Mesenteric fat pad (tissue), 1 donor: ENCODE measurements at regions not wholly inside any gene's neighbourhood (a gene's known extent, or its start where the extent isn't known, plus 50 kb on each side); places are given as distances from the start of the nearest gene placed in this dataset.
"Not testable (repeated sequence)": the region's sequence is repeated elsewhere in the genome, so short reads cannot be mapped to it uniquely, and the experiment has no call there.

ENCODE experiments used
- DNase-seq: peaks from one replicate; pipeline ENCODE4 v3.0.0-alpha.2; 2020; ENCODE audit warnings: low spot score
- donor health status: DM: yes; HTN: yes; CAD: no.

DNA sequence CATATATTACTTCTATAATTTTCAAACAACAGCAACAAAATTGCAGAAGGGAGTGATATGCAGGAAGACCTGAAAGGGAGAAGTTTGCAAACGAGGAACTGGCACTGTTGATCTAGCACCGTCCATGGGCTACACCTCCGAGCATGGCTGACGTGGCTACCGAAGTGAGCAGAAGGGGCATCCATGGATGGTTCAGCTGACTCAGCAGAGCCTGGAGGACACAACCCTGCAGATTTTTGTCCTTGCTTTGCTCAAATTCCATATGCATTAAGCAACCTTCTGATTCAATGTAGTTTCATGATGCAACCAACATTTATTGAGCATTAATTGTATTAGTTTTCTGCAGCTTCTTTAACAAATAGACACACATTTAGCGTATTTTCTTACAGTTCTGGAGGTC is 191.2 kb downstream of the C1orf94 start:
- no peak for DNase-seq

DNA sequence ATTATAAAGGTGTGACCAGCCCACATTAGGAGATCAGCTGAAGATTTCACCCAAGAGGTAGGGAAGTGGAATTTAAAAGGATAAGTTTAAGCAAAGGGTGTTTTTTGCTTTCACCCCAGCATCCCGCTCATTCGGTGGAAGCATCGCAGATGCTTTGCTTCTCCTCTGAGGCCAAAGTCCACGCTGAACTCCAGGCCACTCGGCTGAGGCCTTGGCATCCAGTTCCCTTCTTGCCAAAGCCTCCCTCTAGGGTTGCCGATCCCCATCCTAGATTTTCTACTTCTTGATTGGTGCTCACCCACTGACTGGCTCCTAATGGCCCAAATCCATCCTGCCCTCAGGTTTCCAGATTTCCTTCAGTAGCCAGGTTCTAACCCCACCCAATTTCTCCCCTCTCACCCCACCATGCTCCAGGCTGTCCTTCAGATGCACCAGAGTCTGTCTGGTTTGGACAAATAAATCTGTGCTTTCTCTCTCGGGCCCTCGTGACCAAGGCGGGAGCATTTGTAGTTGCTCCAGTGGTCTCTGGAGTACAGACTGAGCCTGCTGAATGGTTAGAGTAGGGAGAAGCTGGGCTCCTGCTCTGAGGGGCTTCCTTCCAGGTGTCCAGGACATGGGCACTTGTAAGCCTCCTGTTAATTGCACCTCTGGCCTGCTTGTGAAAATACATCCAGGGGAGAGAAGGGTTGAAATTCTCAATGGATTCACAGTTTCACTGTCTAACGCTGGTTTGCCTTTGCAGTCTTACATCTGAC is 193.2 kb downstream of the C1orf94 start:
- no peak for DNase-seq

DNA sequence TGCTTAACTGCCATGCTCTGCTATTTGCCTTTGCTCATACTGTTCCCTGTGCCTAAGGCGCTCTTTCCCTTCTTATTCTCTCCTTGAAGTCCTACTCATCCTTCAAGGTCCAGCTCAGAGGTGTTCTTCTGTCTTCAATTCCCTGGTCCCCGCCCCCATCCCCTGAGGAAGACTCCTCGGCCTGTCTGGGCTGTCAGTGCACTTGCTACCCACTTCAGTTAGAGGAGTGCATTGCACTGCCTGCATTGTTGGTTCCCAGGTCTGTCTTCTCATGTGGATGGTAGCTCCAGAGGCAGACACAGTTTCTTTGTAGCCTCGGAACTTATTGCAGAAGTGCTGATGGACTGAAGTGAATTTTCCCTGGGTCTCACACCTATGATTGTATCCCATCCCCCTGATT is 194.0 kb downstream of the C1orf94 start:
- DNase-seq, result no peak

DNA sequence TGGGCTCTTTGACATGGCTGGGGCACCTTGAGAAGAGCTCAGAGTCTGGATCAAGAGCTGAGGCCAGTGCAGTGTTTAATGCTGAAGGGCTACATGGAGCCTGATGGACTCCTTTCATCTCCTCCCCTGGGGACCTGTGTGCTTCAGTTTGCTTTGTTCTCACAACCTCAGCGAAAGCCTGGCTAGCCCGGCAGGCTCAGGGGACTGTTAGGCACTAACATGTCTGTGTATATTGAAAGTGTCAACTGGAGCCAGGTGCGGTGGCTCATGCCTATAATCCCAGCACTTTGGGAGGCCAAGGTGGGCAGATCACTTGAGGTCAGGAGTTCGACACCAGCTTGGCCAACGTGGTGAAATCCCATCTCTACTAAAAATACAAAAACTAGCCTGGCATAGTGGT is 194.5 kb downstream of the C1orf94 start:
- not testable (repeated sequence) for DNase-seq

DNA sequence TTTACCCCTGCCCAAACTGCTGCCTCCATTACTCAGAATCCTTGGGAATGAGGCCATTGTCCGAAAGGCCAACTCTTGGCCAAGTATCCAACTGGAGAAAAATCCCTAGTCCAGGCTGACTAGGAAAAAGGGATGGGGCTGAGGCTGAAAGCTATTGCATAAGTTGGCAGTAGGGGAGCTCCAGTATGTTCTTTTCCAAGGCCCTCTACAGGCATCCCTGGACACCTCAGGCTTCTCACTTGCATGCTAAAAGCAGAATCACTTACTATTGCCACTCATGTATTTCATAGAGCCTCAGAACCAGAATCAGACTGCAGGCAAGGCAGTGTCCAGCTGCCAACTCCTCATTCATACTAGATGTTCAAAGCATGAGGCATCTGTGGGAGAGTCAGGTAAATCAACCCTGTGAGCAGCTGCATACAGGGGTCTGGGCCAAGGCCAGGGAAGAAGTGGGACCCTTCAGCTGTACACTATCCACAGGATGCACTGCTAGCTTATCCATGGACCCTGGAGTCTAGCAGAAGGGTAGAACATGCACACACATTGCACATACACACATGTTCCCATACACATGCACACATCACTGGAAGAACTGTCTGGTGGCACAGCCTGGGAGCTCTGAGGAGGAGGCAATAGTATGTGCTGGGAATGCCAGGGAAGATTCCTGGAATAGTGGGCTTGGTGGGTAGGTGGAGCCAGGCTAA is 195.3 kb downstream of the C1orf94 start:
- DNase-seq, result no peak

DNA sequence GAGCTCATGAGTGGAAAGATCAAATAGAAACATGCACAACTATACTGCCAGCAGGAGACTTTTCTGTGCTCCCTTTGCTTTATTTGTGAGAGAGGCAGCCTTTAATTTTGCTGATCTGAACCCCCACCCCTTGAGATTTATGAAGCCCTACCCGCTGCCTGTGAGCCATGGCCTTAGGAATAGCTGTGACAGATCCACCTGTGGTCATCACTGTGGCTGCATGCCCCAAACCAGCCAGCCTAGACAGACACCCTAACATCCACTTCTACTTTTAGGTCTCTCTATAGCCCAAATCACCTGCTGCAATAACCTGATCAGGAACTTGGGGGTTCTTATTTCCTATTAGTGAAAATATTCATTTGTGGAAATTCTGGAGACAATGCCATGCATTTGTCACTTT is 196.2 kb downstream of the C1orf94 start:
- DNase-seq, result no peak

DNA sequence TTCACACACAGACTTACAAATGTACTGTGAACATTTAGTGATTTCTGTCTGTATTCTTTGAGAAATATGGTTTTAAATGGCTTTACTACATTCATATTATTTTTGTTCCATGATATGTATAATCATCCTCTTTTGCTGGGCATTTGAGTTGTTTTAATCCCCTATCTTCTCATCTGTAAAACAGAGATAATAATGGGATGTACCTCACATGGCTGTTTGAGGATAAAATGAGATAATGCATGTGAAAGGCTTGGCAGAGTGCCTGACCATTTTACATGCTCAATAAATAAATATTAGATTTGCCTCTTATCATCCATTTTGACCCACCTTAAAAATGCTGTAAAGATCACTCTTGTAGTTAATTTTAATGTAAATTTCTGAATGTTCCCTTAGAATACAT is 197.2 kb downstream of the C1orf94 start:
- DNase-seq, result no peak

DNA sequence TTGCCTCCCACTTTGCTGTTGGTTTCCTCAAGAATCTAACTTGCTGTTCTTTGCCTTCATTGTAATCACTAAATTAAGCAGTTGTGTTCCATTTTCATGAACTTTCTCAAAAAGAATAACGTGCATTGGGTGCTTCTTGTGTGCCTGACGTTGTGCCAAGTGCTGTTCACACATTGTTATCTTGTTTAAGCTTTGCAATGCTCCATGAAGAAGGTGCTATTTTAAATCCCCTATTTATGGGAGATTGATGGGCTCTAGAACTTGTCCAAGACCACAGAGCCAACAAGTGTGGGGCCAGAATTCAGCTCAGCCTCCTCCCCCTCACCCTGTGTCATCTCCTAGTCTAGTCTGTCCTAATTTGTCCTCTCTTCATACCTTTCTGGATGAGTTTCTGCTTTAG is 199.8 kb downstream of the C1orf94 start:
- DNase-seq, result no peak

DNA sequence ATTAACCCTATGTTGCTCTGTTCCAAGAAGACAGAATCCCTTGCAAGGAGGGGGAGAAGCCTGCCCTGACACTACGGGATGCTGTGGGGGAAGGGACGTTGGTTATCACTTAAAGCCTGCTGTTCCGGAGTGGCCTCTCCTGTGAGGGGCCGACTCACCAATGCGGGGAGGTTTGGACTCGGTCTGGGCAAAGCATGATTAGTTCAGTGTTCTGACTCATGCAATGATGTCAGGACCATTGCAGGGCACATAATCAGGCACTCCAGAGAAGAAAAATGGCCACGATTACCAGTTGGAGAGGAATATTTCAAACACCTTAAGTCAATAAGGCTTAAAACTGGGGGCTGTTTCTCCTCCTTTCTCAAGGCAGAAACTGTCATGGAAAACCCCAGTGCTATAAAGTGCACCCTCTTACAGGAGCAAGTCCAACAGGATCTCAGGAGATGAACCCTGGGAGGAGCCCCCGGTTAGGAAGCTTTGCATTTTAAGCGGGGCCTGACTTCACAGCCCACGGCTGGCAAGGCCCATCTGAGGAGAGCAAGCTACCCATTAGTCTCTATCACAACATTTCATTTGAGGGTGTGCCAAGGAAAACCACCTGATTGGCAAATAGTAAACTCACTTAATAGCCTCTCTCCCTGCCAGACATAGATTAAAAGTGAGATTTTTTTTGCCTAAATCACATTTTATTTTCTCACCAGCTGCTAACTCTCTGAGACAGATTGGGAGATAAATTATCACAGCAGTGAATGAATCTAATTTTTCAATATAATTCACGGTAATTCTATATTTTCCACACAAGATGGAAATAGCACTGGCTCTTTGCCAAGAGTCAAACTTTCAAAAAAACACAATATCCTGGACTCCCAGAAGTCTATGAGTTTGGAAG is 202.5 kb downstream of the C1orf94 start:
- DNase-seq, result no peak

DNA sequence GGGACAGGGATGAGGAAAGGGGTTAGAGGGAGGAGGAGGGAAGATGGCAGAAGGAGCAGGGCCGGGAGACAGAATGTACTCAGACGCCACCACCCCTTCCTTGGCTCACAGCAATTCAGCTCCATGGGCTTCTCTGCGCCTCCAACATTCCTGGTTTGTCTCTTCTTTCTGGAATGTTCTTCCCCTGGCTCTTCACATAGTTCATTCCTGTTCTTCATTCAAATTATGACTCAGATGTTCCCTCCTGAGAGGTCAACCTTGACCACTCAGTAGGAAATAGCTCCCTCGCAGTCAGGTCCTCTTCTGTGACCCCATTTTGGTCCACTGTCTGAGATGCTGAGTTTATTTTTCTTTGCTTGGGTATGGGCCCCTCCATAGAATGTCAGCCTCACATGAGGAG is 203.2 kb downstream of the C1orf94 start:
- no peak for DNase-seq

DNA sequence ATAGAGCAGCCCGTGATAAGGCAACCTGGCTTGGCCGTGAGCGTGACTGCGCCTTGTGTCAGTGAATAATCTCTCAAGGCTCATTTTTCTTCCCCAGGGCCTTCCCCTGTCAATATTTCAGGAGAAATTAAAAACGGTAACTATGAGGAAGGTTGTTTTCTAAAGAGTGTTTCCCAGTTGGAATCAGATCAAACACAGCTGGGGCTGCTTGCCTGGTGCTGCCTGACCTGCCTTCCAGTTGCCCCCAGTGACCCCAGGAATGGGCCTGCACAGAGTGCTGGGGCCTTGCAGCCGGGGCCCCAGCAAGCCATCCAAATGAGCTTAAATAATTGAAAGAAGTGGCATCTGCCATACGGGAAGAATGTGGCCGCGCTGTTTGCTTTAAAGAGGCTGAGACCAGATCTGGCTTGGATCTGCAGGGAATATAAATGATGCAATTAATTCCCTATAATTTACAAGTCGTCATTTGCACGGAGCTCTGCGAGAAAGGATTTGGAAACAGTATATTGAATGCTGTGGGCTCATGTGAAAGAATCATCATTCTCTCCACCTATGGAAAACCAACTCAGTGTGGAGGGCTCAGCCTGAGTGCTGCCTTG is 203.9 kb downstream of the C1orf94 start:
- no peak for DNase-seq

DNA sequence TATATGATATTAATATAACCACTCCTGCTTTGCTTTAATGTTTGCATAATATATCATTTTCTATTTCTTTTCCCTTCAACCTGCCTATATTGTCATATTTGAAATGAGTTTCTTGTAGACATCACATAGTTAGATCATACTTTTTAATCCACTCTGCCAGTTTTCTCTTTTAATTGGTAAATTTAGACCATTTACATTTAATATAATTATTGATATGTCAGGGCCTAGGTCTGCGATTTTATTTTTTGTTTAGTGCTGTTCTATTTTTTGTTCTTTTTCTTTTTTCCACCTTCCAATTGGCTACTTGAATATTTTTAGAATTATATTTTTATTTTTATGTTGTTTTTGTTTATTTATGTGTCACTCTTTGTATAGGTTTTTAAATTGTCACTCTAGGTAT is 213.3 kb downstream of the C1orf94 start:
- DNase-seq, result no peak

DNA sequence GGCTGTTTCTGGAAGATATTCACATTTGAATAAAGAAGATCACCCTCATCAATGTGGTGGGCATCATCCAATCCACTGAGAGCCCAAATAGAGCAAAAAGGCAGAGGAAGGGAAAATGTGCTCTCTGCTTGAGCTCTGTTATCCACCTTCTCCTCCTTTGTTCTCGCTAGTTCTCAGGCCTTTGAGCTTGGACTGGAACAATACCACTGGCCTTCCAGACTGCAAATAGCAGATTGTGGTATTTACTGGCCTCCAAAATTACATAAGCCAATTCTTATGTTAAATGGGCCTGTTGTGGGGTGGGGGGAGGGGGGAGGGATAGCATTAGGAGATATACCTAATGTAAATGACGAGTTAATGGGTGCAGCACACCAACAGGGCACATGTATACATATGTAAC is 219.3 kb downstream of the C1orf94 start:
- DNase-seq, result no peak

DNA sequence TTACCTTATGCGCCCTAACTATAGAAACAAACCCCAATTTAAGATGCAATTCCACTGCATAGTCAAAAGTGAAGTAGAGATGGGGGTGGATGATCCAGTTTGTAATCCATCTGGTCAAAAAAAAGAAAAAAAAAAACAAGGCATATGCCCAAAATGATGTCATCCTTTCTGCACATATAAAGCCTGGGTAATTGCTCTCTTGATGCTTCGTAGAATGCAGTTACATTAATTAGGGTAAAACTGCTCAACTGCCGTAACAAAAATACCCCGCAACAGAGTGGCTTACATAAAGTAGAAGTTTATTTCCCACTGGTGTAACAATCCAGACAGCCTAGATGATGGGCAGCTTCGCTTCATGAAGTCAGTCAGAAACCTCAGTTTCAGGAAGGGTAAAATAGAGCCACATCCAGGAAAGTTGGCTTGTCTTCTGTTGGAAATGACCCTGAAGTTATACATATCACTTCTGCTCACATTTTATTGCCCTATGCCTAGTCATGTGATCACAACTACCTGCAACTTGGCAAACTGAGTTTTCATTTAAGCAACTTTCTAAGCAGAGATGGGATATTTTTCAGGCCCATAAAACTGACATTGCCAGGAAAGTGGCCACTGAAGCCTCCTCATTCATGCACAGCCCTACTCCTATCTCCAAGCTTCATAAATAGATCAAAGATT is 221.7 kb downstream of the C1orf94 start:
- DNase-seq, result no peak

DNA sequence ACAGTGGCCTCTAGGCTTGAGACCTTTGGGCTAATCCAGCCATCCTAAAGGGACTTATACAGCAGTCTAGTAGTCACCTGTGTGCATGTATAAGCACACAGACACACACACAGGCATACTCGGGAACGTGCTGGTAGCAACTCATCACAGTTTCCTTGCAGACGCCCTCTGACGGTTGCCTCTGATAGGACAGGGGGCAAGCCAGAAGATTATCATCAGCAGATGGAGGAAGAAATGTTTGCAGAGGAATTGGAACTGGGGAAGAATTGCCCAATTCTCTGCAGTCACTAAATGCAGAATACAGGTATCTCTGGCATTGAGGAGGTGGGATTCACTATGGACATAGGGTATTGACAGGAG is 222.2 kb downstream of the C1orf94 start:
- DNase-seq, result no peak

DNA sequence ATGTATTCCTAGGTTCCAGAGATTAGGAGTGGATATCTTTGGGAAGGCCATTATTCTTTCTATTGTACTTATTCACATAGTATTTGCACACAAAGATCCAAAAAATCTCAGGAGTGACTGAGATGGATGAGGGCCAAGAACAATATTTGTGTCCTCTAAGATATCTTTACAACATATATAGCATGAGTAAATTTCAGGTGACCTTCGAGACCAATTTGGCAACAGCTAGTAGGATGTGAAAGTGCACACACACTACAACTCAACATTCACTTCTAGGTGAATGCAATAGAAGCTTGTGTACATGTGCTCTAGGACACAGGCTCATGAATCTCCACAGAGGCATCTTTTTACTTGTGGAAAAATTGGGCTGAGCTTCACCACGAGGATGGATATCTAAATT is 224.0 kb downstream of the C1orf94 start:
- DNase-seq, result no peak

DNA sequence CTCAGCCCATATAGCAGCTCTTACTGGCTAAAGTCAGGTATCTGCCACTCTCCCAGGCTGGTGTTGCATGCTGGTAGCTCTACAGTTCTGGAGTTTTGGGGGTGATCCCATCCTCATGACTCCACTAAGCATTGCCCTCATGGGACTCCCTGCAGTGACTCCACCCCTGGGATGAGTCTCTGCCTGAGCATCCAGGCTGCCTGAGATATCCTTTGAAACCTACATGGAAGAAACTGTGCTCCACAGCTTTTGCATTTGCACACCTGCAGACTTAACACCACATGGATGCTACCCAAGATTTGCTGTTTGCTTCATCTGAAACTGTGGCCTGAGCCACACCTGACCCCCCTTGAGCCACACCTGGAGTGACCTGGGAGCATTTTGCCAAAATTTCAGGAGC is 226.4 kb downstream of the C1orf94 start:
- DNase-seq, result no peak

DNA sequence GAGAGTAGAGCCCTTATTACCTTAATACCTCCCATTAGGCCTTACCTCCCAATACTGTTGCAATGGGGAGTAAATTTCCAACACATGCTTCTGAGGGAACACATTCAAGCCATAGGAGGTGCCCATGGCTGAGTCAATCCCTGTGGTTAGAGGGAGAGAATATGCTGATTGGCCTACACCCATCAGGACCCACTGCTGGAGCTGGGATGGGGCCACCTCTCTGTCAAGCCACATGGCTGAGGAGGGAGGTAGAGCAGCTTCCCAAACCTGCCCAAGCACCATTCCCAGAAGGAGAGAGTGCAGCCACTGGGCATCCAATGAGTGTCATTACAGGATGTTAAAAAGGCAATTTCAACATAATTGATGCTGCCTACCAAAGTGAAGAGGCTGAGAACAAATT is 228.1 kb downstream of the C1orf94 start:
- DNase-seq, result no peak

DNA sequence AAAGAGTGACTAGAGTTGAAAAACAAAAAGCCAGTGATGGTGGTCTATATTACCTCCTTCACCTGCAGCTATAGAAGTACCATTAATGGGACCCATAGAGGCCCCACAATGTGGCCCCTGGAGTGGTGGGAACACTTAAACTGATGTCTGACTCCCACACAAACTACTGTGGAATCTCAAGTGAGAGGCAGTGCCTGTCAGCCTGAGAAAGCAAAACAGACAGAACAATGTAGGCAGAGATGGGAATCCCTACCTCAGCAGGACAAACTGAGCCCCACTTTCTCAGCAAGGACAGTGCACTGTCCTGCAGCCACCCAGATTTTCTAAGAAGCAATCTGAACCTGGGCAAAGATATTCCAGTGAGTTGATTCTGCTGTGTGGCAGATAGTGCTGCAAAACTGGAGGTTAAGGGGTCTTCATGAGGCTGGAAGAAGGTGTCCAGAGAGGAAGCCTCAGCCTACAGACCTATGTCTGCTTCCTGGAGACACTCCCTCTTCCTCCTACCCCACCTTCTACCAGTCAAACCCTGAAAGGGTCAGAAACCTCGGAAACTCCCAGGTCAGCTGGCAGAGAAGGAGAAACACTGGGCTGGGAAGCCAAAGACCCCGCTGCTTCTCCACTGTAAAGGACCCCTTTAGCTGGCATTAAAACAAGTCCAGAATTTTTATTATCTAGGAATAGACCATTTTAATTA is 228.7 kb downstream of the C1orf94 start:
- DNase-seq, result no peak

DNA sequence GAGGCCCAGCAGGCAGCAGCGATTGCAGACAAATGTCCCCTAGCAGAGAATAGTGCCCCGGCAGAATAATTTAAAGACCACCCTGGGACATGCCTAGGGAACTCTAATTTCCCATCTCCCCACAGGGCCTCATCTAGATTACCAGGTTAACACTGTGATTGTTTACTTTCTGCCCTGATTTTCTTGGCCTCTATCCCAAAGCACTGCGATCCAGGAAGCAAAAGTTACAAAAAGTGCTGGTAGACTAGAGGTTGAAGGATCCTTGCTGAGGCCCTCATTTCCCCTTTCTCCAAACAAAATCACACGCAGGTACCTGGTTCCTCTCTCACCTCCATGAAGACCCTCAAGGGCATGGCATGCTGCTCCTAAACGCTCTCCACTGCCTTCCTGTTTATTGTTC is 229.7 kb downstream of the C1orf94 start:
- DNase-seq, result no peak
